ENCODE measurements at regions not wholly inside any gene's neighbourhood (a gene's known extent, or its start where the extent isn't known, plus 50 kb on each side); places are given as distances from the start of the nearest gene placed in this dataset.
A peak's percentile ranks its signal among the peaks of the same experiment; 100 is the strongest.

- no peak overlapping the region for H2BK12ac ChIP-seq (ENCODE audit: low read length in 2 of 2)
- no peak overlapping the region for H2BK5ac ChIP-seq (ENCODE audit: low read depth, low read length, poor library complexity, severe bottlenecking)
- H3K4me1 ChIP-seq (ENCODE audit: control insufficient read depth, insufficient read depth, low read depth, low read length), result peaks cover 5% of the 10 kb centered on the region
- no peak overlapping the region for H3K14ac ChIP-seq (ENCODE audit: low read length in 2 of 2)
- H3K23ac ChIP-seq (ENCODE audit: low read length in 2 of 2), result no peak overlapping the region
- no peak overlapping the region for H4K91ac ChIP-seq (ENCODE audit: low read length)
- H3K36me3 ChIP-seq (ENCODE audit: control insufficient read depth in 1 of 2, insufficient read depth in 2 of 2, low read depth in 1 of 2, low read length in 2 of 2), result no peaks in the 10 kb centered on the region
- peaks cover 3% of the 10 kb centered on the region for H3K9me3 ChIP-seq (ENCODE audit: control insufficient read depth, low read length)
- no peak overlapping the region for H3K4me2 ChIP-seq (ENCODE audit: low read length, poor library complexity, severe bottlenecking)
- no peak overlapping the region for H2BK120ac ChIP-seq (ENCODE audit: low read depth, low read length)
- 100% methylated on average over 1 of the region's 2 CpGs for WGBS
- no peak overlapping the region for H3K27ac ChIP-seq (ENCODE audit: low read length, poor library complexity, severe bottlenecking)
- no peak overlapping the region for H4K8ac ChIP-seq (ENCODE audit: low read length)
- H3K4ac ChIP-seq (ENCODE audit: low read depth in 1 of 2, low read length in 2 of 2), result no peak overlapping the region
- no peak overlapping the region for H3K9ac ChIP-seq (ENCODE audit: low read length)
- H3K27me3 ChIP-seq (ENCODE audit: control insufficient read depth in 1 of 2, insufficient read depth in 1 of 2, low read length in 2 of 2), result no peaks in the 10 kb centered on the region
- H3K79me1 ChIP-seq (replicated peaks; ENCODE audit: low read length, poor library complexity, severe bottlenecking), result no peaks in the 10 kb centered on the region
- no peak overlapping the region for H3K4me3 ChIP-seq (ENCODE audit: insufficient read depth in 1 of 2, low read depth in 1 of 2, low read length in 2 of 2)
- no peak overlapping the region for H2BK15ac ChIP-seq (ENCODE audit: low read depth, poor library complexity, severe bottlenecking)
- H3K18ac ChIP-seq (ENCODE audit: low read depth in 1 of 2, low read length in 2 of 2), result no peak overlapping the region
- no peak overlapping the region for H2AK5ac ChIP-seq (ENCODE audit: low read length, severe bottlenecking)
- H2AFZ ChIP-seq (ENCODE audit: low read depth, low read length), result no peak overlapping the region
- no peak for DNase-seq
Observed at GRCh38 chr5:67311208-67311607, 114.6 kb upstream of the CD180 start.

DNA sequence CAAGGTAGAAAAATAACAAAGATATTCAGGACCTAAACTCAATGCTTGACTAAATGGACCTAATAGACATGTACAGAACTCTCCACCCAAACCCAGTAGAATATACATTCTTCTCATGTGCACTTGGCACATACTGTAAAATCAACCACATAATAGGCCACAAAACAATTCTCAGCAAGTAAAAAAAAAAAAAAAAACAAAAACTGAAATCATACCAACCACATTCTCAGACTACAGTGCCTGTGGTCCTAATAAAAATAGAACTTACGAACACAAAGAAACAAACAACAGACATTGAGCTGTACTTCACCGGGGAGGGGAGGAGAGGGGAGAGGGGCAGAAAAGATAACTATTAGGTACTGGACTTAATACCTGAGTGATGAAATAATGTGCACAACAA is 114.1 kb upstream of the CD180 start:
- Histone ChIP-seq H3K4me2 (ENCODE audit: low read length, poor library complexity, severe bottlenecking) (no peak overlapping the region), H3K27ac (ENCODE audit: low read length, poor library complexity, severe bottlenecking) (no peak overlapping the region), H2BK5ac (ENCODE audit: low read depth, low read length, poor library complexity, severe bottlenecking) (no peak overlapping the region), H3K4me1 (ENCODE audit: control insufficient read depth, insufficient read depth, low read depth, low read length) (peaks cover 8% of the 10 kb centered on the region), H3K4ac (ENCODE audit: low read depth in 1 of 2, low read length in 2 of 2) (no peak overlapping the region), H2BK120ac (ENCODE audit: low read depth, low read length) (no peak overlapping the region), H3K14ac (ENCODE audit: low read length in 2 of 2) (no peak overlapping the region), H3K79me1 (replicated peaks; ENCODE audit: low read length, poor library complexity, severe bottlenecking) (no peaks in the 10 kb centered on the region), H3K23ac (ENCODE audit: low read length in 2 of 2) (no peak overlapping the region), H3K4me3 (ENCODE audit: insufficient read depth in 1 of 2, low read depth in 1 of 2, low read length in 2 of 2) (no peak overlapping the region), H2AFZ (ENCODE audit: low read depth, low read length) (no peak overlapping the region), H3K18ac (ENCODE audit: low read depth in 1 of 2, low read length in 2 of 2) (no peak overlapping the region), H2BK15ac (ENCODE audit: low read depth, poor library complexity, severe bottlenecking) (no peak overlapping the region), H2AK5ac (ENCODE audit: low read length, severe bottlenecking) (no peak overlapping the region), H4K91ac (ENCODE audit: low read length) (no peak overlapping the region), H4K8ac (ENCODE audit: low read length) (no peak overlapping the region), H2BK12ac (ENCODE audit: low read length in 2 of 2) (no peak overlapping the region), H3K9ac (ENCODE audit: low read length) (no peak overlapping the region), H3K9me3 (ENCODE audit: control insufficient read depth, low read length) (peaks cover 3% of the 10 kb centered on the region), H3K36me3 (ENCODE audit: control insufficient read depth in 1 of 2, insufficient read depth in 2 of 2, low read depth in 1 of 2, low read length in 2 of 2) (no peaks in the 10 kb centered on the region), H3K27me3 (ENCODE audit: control insufficient read depth in 1 of 2, insufficient read depth in 1 of 2, low read length in 2 of 2) (no peaks in the 10 kb centered on the region)
- no CpG with 5 or more reads among the region's 2 CpGs for WGBS
- no peak for DNase-seq

GRCh38 chr5:67310169-67310568 is 113.6 kb upstream of the CD180 start:
- WGBS, result no CpG with 5 or more reads among the region's 1 CpG

GRCh38 chr5:67308988-67309688 is 112.5 kb upstream of the CD180 start:
- peaks cover 3% of the 10 kb centered on the region for H3K9me3 ChIP-seq (ENCODE audit: control insufficient read depth, low read length)
- H4K91ac ChIP-seq (ENCODE audit: low read length), result no peak overlapping the region
- WGBS, result 92% methylated on average over 3 of the region's 3 CpGs
- H3K4me1 ChIP-seq (ENCODE audit: control insufficient read depth, insufficient read depth, low read depth, low read length), result peaks cover 3% of the 10 kb centered on the region
- no peak overlapping the region for H4K8ac ChIP-seq (ENCODE audit: low read length)
- no peak overlapping the region for H2BK12ac ChIP-seq (ENCODE audit: low read length in 2 of 2)
- no peak overlapping the region for H3K4ac ChIP-seq (ENCODE audit: low read depth in 1 of 2, low read length in 2 of 2)
- peak overlapping the region; percentile 66 for H2BK120ac ChIP-seq (ENCODE audit: low read depth, low read length)
- no peak overlapping the region for H2BK5ac ChIP-seq (ENCODE audit: low read depth, low read length, poor library complexity, severe bottlenecking)
- no peak overlapping the region for H3K9ac ChIP-seq (ENCODE audit: low read length)
- H3K18ac ChIP-seq (ENCODE audit: low read depth in 1 of 2, low read length in 2 of 2), result no peak overlapping the region
- no peaks in the 10 kb centered on the region for H3K79me1 ChIP-seq (replicated peaks; ENCODE audit: low read length, poor library complexity, severe bottlenecking)
- no peaks in the 10 kb centered on the region for H3K36me3 ChIP-seq (ENCODE audit: control insufficient read depth in 1 of 2, insufficient read depth in 2 of 2, low read depth in 1 of 2, low read length in 2 of 2)
- H3K4me3 ChIP-seq (ENCODE audit: insufficient read depth in 1 of 2, low read depth in 1 of 2, low read length in 2 of 2), result no peak overlapping the region
- H3K4me2 ChIP-seq (ENCODE audit: low read length, poor library complexity, severe bottlenecking), result no peak overlapping the region
- no peak overlapping the region for H2AFZ ChIP-seq (ENCODE audit: low read depth, low read length)
- no peak for DNase-seq
- no peak overlapping the region for H2AK5ac ChIP-seq (ENCODE audit: low read length, severe bottlenecking)
- H3K14ac ChIP-seq (ENCODE audit: low read length in 2 of 2), result no peak overlapping the region
- no peak overlapping the region for H2BK15ac ChIP-seq (ENCODE audit: low read depth, poor library complexity, severe bottlenecking)
- H3K23ac ChIP-seq (ENCODE audit: low read length in 2 of 2), result no peak overlapping the region
- H3K27me3 ChIP-seq (ENCODE audit: control insufficient read depth in 1 of 2, insufficient read depth in 1 of 2, low read length in 2 of 2), result no peaks in the 10 kb centered on the region
- H3K27ac ChIP-seq (ENCODE audit: low read length, poor library complexity, severe bottlenecking), result no peak overlapping the region

More at GRCh38 chr5:67310169-67310568, 113.6 kb upstream of the CD180 start:
- Histone ChIP-seq H3K9me3 (ENCODE audit: control insufficient read depth, low read length) (peaks cover 3% of the 10 kb centered on the region), H3K14ac (ENCODE audit: low read length in 2 of 2) (no peak overlapping the region), H4K91ac (ENCODE audit: low read length) (no peak overlapping the region), H3K4me1 (ENCODE audit: control insufficient read depth, insufficient read depth, low read depth, low read length) (peaks cover 5% of the 10 kb centered on the region), H3K79me1 (replicated peaks; ENCODE audit: low read length, poor library complexity, severe bottlenecking) (no peaks in the 10 kb centered on the region), H2AFZ (ENCODE audit: low read depth, low read length) (no peak overlapping the region), H3K27me3 (ENCODE audit: control insufficient read depth in 1 of 2, insufficient read depth in 1 of 2, low read length in 2 of 2) (no peaks in the 10 kb centered on the region), H3K36me3 (ENCODE audit: control insufficient read depth in 1 of 2, insufficient read depth in 2 of 2, low read depth in 1 of 2, low read length in 2 of 2) (no peaks in the 10 kb centered on the region), H2BK15ac (ENCODE audit: low read depth, poor library complexity, severe bottlenecking) (no peak overlapping the region), H4K8ac (ENCODE audit: low read length) (no peak overlapping the region), H3K27ac (ENCODE audit: low read length, poor library complexity, severe bottlenecking) (no peak overlapping the region), H2BK5ac (ENCODE audit: low read depth, low read length, poor library complexity, severe bottlenecking) (no peak overlapping the region), H2AK5ac (ENCODE audit: low read length, severe bottlenecking) (no peak overlapping the region), H3K4ac (ENCODE audit: low read depth in 1 of 2, low read length in 2 of 2) (no peak overlapping the region), H3K9ac (ENCODE audit: low read length) (no peak overlapping the region), H3K23ac (ENCODE audit: low read length in 2 of 2) (no peak overlapping the region), H3K4me2 (ENCODE audit: low read length, poor library complexity, severe bottlenecking) (no peak overlapping the region), H3K18ac (ENCODE audit: low read depth in 1 of 2, low read length in 2 of 2) (no peak overlapping the region), H2BK12ac (ENCODE audit: low read length in 2 of 2) (no peak overlapping the region), H3K4me3 (ENCODE audit: insufficient read depth in 1 of 2, low read depth in 1 of 2, low read length in 2 of 2) (no peak overlapping the region), H2BK120ac (ENCODE audit: low read depth, low read length) (no peak overlapping the region)
- no peak for DNase-seq
